ENCODE measurements at regions not wholly inside any gene's neighbourhood (a gene's known extent, or its start where the extent isn't known, plus 50 kb on each side); places are given as distances from the start of the nearest gene placed in this dataset.

- TF ChIP-seq CTCF (IDR thresholded peaks at IDR 0.05), result no peak
- Histone ChIP-seq H3K27ac (no peak overlapping the region), H3K9me3 (no peaks in the 10 kb centered on the region), H3K4me1 (no peaks in the 10 kb centered on the region), H3K4me3 (no peak overlapping the region), H3K27me3 (no peaks in the 10 kb centered on the region), H3K36me3 (no peaks in the 10 kb centered on the region)
- WGBS, 2 donors, result 82% methylated on average over 6 of the region's 6 CpGs
- DNase-seq (no peak), FAIRE-seq (no peak), ATAC-seq (no peak)
- intact Hi-C loops (cut with DNase I), result no loop called here
These were observed 450.0 kb downstream of the PMP22 start for GRCh38 chr17:14815079-14815478.

- intact Hi-C loops (cut with DNase I), result no loop called here
- H3K36me3 ChIP-seq, result no peaks in the 10 kb centered on the region
- H3K4me1 ChIP-seq, result no peaks in the 10 kb centered on the region
- FAIRE-seq, result no peak
- H3K27me3 ChIP-seq, result no peaks in the 10 kb centered on the region
- ATAC-seq, result peak in 2 of 4 donors; percentile 25 to 57
- H3K9me3 ChIP-seq, result no peaks in the 10 kb centered on the region
- peak in 1 of 6 donors; percentile 17 for DNase-seq
- 52 to 53% methylated on average over 18 of the region's 18 CpGs for WGBS, 2 donors
- no peak overlapping the region for H3K27ac ChIP-seq
- H3K4me3 ChIP-seq, result no peak overlapping the region
- TF ChIP-seq CTCF (IDR thresholded peaks at IDR 0.05), result no peak
These were observed 451.3 kb downstream of the PMP22 start for GRCh38 chr17:14813649-14814370.

GRCh38 chr17:14808425-14808824 lies 456.7 kb downstream of the PMP22 start:
- FAIRE-seq (peak; percentile 49), DNase-seq (no peak), ATAC-seq (no peak)
- peaks cover 0 to 5% (median 0%) of the 10 kb centered on the region in 4 donors for H3K9me3 ChIP-seq
- H3K27ac ChIP-seq, result no peak overlapping the region
- H3K27me3 ChIP-seq, result no peaks in the 10 kb centered on the region
- no peaks in the 10 kb centered on the region for H3K36me3 ChIP-seq
- no peak for TF ChIP-seq CTCF (IDR thresholded peaks at IDR 0.05)
- no peak overlapping the region for H3K4me3 ChIP-seq
- H3K4me1 ChIP-seq, result no peaks in the 10 kb centered on the region
- intact Hi-C loops (cut with DNase I), result no loop called here

- H3K36me3 ChIP-seq, result no peaks in the 10 kb centered on the region
- no peaks in the 10 kb centered on the region for H3K4me1 ChIP-seq
- intact Hi-C loops (cut with DNase I), result no loop called here
- H3K27ac ChIP-seq, result no peak overlapping the region
- H3K9me3 ChIP-seq, result peaks cover 0 to 5% (median 0%) of the 10 kb centered on the region in 4 donors
- DNase-seq, result no peak
- no peaks in the 10 kb centered on the region for H3K27me3 ChIP-seq
- no peak for FAIRE-seq
- no peak overlapping the region for H3K4me3 ChIP-seq
- no peak for ATAC-seq
- TF ChIP-seq CTCF (IDR thresholded peaks at IDR 0.05), result no peak
These were observed 459.8 kb downstream of the PMP22 start for GRCh38 chr17:14805348-14805747.

- H3K4me3 ChIP-seq, result no peak overlapping the region
- H3K9me3 ChIP-seq, result peaks cover 0 to 5% (median 0%) of the 10 kb centered on the region in 4 donors
- no peak for TF ChIP-seq CTCF (IDR thresholded peaks at IDR 0.05)
- no peaks in the 10 kb centered on the region for H3K4me1 ChIP-seq
- peak in 1 of 4 donors; percentile 34 for ATAC-seq
- FAIRE-seq, result no peak
- 61 to 71% methylated on average over 3 of the region's 3 CpGs for WGBS, 2 donors
- DNase-seq, result no peak
- H3K27ac ChIP-seq, result no peak overlapping the region
- H3K27me3 ChIP-seq, result no peaks in the 10 kb centered on the region
- intact Hi-C loops (cut with DNase I), result no loop called here
- H3K36me3 ChIP-seq, result no peaks in the 10 kb centered on the region
These were observed 461.3 kb downstream of the PMP22 start for GRCh38 chr17:14803826-14804225.
